CD4-positive, CD25-positive, alpha-beta regulatory T cell (primary cell): ENCODE measurements at regions not wholly inside any gene's neighbourhood (a gene's known extent, or its start where the extent isn't known, plus 50 kb on each side); places are given as distances from the start of the nearest gene placed in this dataset.

Source experiments
- ATAC-seq, 2 donors: fragments of 150-1000 bp; cut with Tn5 transposase; one replicate each; pipeline ENCODE4 v1.10.0; 2021; ENCODE audit warnings: low read depth in 2 of 2, moderate number of reproducible peaks in 2 of 2, moderate library complexity in 1 of 2
- DNase-seq, 3 donors: peaks; one replicate each; pipeline versions ENCODE4 v3.0.0 to v3.0.0-alpha.2; 2012 to 2022; ENCODE audit warnings: mixed read lengths in 1 of 3
- H3K27ac ChIP-seq: one replicate; pipeline ENCODE4 v1.7.0; 2013; ENCODE audit warnings: mild to moderate bottlenecking, low read length; ENCODE audit not compliant: insufficient read depth, poor library complexity, severe bottlenecking
- H3K27me3 ChIP-seq: one replicate; pipeline ENCODE4 v1.7.0; 2013; ENCODE audit warnings: low read length; ENCODE audit not compliant: control insufficient read depth, insufficient read depth
- H3K36me3 ChIP-seq: one replicate; pipeline ENCODE4 v1.7.0; 2013; ENCODE audit warnings: mild to moderate bottlenecking, low read length, moderate library complexity; ENCODE audit not compliant: control insufficient read depth, insufficient read depth
- H3K4me1 ChIP-seq: 2 replicates; pipeline ENCODE4 v1.7.0; 2013; ENCODE audit warnings: mild to moderate bottlenecking, low read length; ENCODE audit not compliant: insufficient read depth, control insufficient read depth, poor library complexity, severe bottlenecking
- H3K4me3 ChIP-seq: one replicate; pipeline ENCODE4 v1.7.0; 2013; ENCODE audit warnings: low read depth, mild to moderate bottlenecking, low read length, moderate library complexity
- H3K9me3 ChIP-seq, 2 experiments: 1 replicate in 1 of 2; 2 replicates in 1 of 2; pipeline ENCODE4 v1.7.0; 2013; ENCODE audit warnings: low read length in 2 of 2, mild to moderate bottlenecking in 1 of 2, moderate library complexity in 1 of 2; ENCODE audit not compliant: control insufficient read depth in 2 of 2
- H3K27ac Mint-ChIP-seq, 3 donors: one replicate each; pipeline ENCODE4 v1.8.0; 2020 to 2022; ENCODE audit warnings: mild to moderate bottlenecking in 3 of 3, mixed read lengths in 3 of 3, moderate library complexity in 2 of 3
- H3K27me3 Mint-ChIP-seq: one replicate; pipeline ENCODE4 v1.8.0; 2022; ENCODE audit warnings: mild to moderate bottlenecking, mixed read lengths
- H3K36me3 Mint-ChIP-seq: one replicate; pipeline ENCODE4 v1.8.0; 2020; ENCODE audit warnings: mixed read lengths
- H3K4me1 Mint-ChIP-seq, 4 donors: one replicate each; pipeline ENCODE4 v1.8.0; 2020 to 2022; ENCODE audit warnings: mixed read lengths in 4 of 4, mild to moderate bottlenecking in 1 of 4
- H3K4me3 Mint-ChIP-seq, 4 donors: one replicate each; pipeline ENCODE4 v1.8.0; 2020 to 2022; ENCODE audit warnings: mild to moderate bottlenecking in 4 of 4, mixed read lengths in 4 of 4, moderate library complexity in 3 of 4
- H3K9me3 Mint-ChIP-seq, 7 donors: one replicate each; pipeline ENCODE4 v1.8.0; 2020 to 2022; ENCODE audit warnings: mixed read lengths in 7 of 7, mild to moderate bottlenecking in 3 of 7, moderate library complexity in 2 of 7

DNA sequence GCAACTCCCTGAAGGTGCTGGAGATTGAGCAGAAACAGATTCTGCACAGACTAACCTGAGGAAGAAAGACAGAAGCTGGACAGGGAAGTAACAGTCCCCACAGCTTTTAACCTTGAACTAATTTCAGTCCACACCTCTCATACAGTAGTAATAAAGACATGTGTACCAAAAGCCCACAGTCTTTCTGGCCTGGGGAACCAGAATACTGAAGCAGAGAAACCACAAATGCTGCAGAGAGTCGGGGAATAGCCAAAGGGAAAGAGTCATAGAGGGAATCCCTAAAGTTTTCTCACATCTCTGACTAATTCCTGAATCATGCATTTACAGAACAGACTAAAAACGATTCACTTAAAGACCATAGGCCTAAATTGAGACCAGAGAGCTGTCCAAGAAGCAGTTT is 503.4 kb upstream of the NECTIN3 start:
- Histone ChIP-seq H3K27me3 (no peaks in the 10 kb centered on the region), H3K9me3 (no peaks in the 10 kb centered on the region), H3K36me3 (no peaks in the 10 kb centered on the region), H3K4me3 (no peak overlapping the region), H3K27ac (no peak overlapping the region), H3K4me1 (no peaks in the 10 kb centered on the region)
- H3K4me1 Mint-ChIP-seq = no peaks in the 10 kb centered on the region
- no peak overlapping the region for H3K27ac Mint-ChIP-seq
- ATAC-seq (no peak), DNase-seq (no peak)
- no peak overlapping the region for H3K4me3 Mint-ChIP-seq
- H3K27me3 Mint-ChIP-seq = no peaks in the 10 kb centered on the region
- peaks cover 0 to 7% (median 0%) of the 10 kb centered on the region in 7 donors for H3K9me3 Mint-ChIP-seq
- H3K36me3 Mint-ChIP-seq = no peaks in the 10 kb centered on the region

DNA sequence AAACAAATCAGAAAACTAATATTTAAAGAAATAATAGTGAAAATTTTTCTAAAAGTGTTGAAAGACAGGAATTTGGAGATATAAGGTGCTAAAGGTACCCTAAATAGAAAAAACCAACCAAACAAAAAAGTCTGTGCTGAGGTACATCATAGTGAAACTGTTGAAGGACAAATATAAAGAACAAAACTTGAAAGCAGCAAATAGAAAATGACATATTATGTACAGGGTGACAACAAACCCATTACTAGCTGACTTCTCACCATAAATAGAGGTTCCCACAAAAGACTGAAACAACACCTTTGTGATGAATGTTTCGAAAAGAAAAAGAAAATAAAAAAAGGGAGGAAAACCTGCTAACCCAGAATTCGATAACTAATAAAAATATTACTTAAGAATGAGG is 502.5 kb upstream of the NECTIN3 start:
- no peaks in the 10 kb centered on the region for H3K36me3 ChIP-seq

DNA sequence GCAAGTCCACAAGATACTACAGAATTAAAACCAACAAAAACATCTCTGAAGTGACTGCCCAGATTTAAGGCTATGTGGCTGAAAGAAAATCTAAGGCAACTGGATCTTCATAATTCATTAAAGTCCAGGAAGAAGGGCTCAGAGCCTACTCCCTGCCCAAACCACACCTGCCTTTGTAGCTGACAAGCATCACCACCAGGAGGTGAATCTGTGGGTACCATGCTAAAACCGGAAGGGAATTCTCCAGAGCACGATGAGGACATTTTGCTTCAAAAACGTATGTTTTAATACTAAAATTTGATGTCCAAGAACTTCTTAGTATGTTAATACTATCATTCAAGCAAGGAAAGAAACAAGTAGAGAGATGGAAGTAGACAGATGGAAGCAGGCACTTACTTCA is 495.9 kb upstream of the NECTIN3 start:
- ATAC-seq = no peak
- DNase-seq = no peak
- no peaks in the 10 kb centered on the region for H3K9me3 ChIP-seq
- Mint-ChIP-seq H3K4me3 (no peak overlapping the region), H3K36me3 (no peaks in the 10 kb centered on the region), H3K4me1 (no peaks in the 10 kb centered on the region), H3K27ac (no peak overlapping the region), H3K9me3 (peaks cover 0 to 3% (median 0%) of the 10 kb centered on the region in 7 donors), H3K27me3 (no peaks in the 10 kb centered on the region)
- no peaks in the 10 kb centered on the region for H3K27me3 ChIP-seq
- H3K36me3 ChIP-seq = no peaks in the 10 kb centered on the region
- no peaks in the 10 kb centered on the region for H3K4me1 ChIP-seq
- no peak overlapping the region for H3K4me3 ChIP-seq
- H3K27ac ChIP-seq = no peak overlapping the region

More for the DNA sequence above, 502.5 kb upstream of the NECTIN3 start:
- Mint-ChIP-seq H3K4me1 (no peaks in the 10 kb centered on the region), H3K27ac (no peak overlapping the region), H3K9me3 (peaks cover 0 to 1% (median 0%) of the 10 kb centered on the region in 7 donors), H3K4me3 (no peak overlapping the region), H3K36me3 (no peaks in the 10 kb centered on the region), H3K27me3 (no peaks in the 10 kb centered on the region)
- Histone ChIP-seq H3K9me3 (no peaks in the 10 kb centered on the region), H3K4me3 (no peak overlapping the region), H3K4me1 (no peaks in the 10 kb centered on the region), H3K27me3 (no peaks in the 10 kb centered on the region), H3K27ac (no peak overlapping the region)
- DNase-seq (no peak), ATAC-seq (no peak)

DNA sequence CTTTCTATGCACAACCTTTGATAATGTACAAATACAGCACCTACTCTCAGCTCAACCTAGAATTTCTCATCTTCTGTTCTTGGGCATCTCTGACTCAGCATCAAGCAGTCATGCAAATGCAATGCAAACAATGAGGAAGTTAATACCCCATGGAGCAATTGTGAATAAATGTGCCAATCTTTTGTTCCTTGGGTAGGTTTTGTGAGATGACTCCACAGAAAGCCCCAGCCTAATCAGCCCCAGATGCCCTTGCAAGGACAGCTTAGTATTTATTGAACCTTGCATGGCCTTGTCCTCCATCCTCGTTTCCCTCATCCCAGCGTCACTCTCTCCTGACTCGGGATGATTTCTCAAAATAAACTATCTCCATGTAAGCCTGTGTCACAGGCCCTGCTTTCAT is 494.7 kb upstream of the NECTIN3 start:
- H3K27ac Mint-ChIP-seq = no peak overlapping the region

DNA sequence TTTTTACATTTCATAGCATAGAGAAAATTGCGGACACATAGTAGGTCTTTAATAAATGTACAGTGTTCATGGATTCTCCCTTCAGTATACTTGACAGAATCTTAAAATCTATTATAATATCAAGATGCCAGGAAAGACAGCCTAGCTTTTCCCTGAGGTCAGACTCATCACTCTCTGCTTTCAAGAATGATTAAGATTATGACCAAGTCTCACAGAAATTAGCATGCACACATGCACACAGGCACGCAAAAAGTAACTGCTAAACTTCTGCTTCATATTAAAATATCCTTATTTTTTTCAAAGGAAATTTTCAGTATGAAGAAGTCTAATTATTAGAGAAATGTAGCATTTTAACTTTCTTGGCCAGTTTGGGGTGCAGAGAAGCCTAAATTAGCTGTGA is 493.8 kb upstream of the NECTIN3 start:
- H3K36me3 Mint-ChIP-seq = no peaks in the 10 kb centered on the region
- Histone ChIP-seq H3K27me3 (no peaks in the 10 kb centered on the region), H3K9me3 (no peaks in the 10 kb centered on the region), H3K4me1 (no peaks in the 10 kb centered on the region), H3K4me3 (no peak overlapping the region), H3K27ac (no peak overlapping the region), H3K36me3 (no peaks in the 10 kb centered on the region)
- no peaks in the 10 kb centered on the region for H3K4me1 Mint-ChIP-seq
- H3K27ac Mint-ChIP-seq = no peak overlapping the region
- no peak overlapping the region for H3K4me3 Mint-ChIP-seq
- DNase-seq = no peak
- ATAC-seq = no peak
- peaks cover 5% of the 10 kb centered on the region for H3K27me3 Mint-ChIP-seq
- H3K9me3 Mint-ChIP-seq = peaks cover 0 to 5% (median 0%) of the 10 kb centered on the region in 7 donors

More for the DNA sequence above, 494.7 kb upstream of the NECTIN3 start:
- DNase-seq (no peak), ATAC-seq (no peak)
- H3K4me3 Mint-ChIP-seq = no peak overlapping the region
- H3K9me3 Mint-ChIP-seq = peaks cover 0 to 3% (median 0%) of the 10 kb centered on the region in 7 donors
- no peak overlapping the region for H3K4me3 ChIP-seq
- no peaks in the 10 kb centered on the region for H3K4me1 Mint-ChIP-seq
- H3K4me1 ChIP-seq = no peaks in the 10 kb centered on the region
- no peaks in the 10 kb centered on the region for H3K27me3 ChIP-seq
- H3K27me3 Mint-ChIP-seq = peaks cover 5% of the 10 kb centered on the region
- H3K36me3 Mint-ChIP-seq = no peaks in the 10 kb centered on the region
- no peaks in the 10 kb centered on the region for H3K9me3 ChIP-seq
- no peak overlapping the region for H3K27ac ChIP-seq
- no peaks in the 10 kb centered on the region for H3K36me3 ChIP-seq

DNA sequence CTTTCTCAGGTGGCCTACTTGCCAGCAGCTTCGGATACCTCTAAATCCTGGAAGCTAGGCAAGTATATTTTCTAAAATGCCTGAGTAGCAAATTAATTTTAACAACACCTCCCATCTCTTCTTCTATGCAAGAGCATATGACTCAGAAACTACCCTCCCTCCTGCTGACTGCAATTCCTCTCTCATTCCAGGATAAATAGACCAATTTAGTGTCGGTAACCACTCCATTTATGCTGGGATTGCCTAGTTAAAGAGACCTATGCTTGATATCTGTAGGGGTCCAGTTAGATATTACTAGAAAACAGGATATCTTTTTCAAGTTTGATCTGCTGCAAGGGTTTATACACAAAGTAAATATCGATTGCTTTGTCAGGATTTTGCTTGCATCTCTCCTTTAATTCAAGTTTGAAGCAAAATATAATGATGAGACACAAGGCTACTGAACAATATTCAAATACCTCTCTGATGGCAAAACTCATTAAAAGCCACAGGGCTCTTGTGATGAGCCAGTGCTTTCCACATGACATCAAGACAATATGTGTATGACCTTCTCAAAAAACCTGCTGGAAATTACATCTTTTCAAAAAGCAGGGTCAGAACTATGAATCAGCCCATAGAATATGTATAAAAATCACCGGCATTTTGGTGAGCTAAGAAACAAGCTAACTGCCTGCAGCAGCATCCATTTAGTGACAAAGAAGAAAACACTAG is 491.6 kb upstream of the NECTIN3 start:
- Mint-ChIP-seq H3K27ac (no peak overlapping the region), H3K4me3 (no peak overlapping the region), H3K4me1 (no peaks in the 10 kb centered on the region), H3K27me3 (peaks cover 5% of the 10 kb centered on the region), H3K9me3 (peaks cover 0 to 6% (median 0%) of the 10 kb centered on the region in 7 donors), H3K36me3 (no peaks in the 10 kb centered on the region)
- H3K4me1 ChIP-seq = no peaks in the 10 kb centered on the region
- H3K27ac ChIP-seq = no peak overlapping the region
- H3K9me3 ChIP-seq = no peaks in the 10 kb centered on the region
- ATAC-seq (no peak), DNase-seq (no peak)
- no peak overlapping the region for H3K4me3 ChIP-seq
- H3K27me3 ChIP-seq = no peaks in the 10 kb centered on the region
- H3K36me3 ChIP-seq = no peaks in the 10 kb centered on the region

DNA sequence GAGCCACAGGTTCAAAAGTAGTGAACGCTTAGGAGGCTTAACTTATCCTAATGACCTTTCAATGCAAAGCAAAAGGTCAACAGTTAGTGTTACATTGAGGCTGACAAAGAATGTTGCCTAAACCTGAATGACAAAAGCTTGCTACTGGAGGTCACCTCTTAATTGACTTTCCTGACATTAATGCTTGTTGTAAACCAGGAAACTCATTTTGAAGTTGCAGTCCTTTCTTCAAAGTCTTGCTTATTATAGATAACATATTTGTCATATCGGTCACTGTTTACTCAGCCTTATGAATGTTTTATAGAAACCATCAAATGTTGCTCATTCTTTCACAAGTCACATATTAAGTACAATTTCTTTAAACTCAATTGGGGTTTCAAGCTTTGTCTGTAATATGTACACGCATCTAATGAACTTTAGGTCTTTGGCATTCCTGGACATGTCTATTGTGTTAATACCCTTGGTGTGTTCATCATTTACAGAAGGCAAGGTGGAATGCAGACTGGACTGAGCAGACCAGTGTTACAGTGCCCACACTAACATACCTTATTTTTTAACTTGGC is 488.2 kb upstream of the NECTIN3 start:
- no peak overlapping the region for H3K4me3 Mint-ChIP-seq
- H3K4me1 ChIP-seq = no peaks in the 10 kb centered on the region
- no peaks in the 10 kb centered on the region for H3K36me3 ChIP-seq
- no peaks in the 10 kb centered on the region for H3K27me3 ChIP-seq
- DNase-seq (no peak), ATAC-seq (no peak)
- peaks cover 5% of the 10 kb centered on the region for H3K27me3 Mint-ChIP-seq
- peaks cover 0 to 6% (median 0%) of the 10 kb centered on the region in 7 donors for H3K9me3 Mint-ChIP-seq
- no peaks in the 10 kb centered on the region for H3K4me1 Mint-ChIP-seq
- H3K4me3 ChIP-seq = no peak overlapping the region
- H3K9me3 ChIP-seq = no peaks in the 10 kb centered on the region
- H3K27ac ChIP-seq = no peak overlapping the region
- H3K36me3 Mint-ChIP-seq = no peaks in the 10 kb centered on the region
- no peak overlapping the region for H3K27ac Mint-ChIP-seq

DNA sequence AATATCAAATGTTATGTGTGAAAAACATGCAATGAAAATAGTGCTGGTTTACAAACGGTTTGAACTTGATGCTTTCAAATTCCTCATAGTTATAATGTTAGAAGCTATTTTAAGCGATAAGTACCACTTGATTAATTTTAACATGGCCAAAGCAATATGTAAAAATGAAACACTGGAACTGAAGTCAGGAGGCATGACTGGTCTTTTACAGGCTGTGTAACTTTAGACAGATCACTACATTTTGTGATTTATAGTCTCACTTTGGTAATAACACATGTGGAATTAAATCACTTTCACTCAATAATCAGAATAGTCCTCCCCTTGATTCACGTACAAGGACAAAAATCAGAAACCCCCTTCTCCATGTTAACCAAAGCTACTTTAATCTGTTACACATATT is 482.7 kb upstream of the NECTIN3 start:
- no peak overlapping the region for H3K4me3 Mint-ChIP-seq
- H3K27ac ChIP-seq = no peak overlapping the region

More for the DNA sequence above, 482.7 kb upstream of the NECTIN3 start:
- H3K4me3 ChIP-seq = no peak overlapping the region
- Mint-ChIP-seq H3K36me3 (no peaks in the 10 kb centered on the region), H3K9me3 (peaks cover 0 to 3% (median 2%) of the 10 kb centered on the region in 7 donors), H3K27me3 (no peaks in the 10 kb centered on the region), H3K4me1 (no peaks in the 10 kb centered on the region), H3K27ac (no peak overlapping the region)
- no peak for DNase-seq
- H3K4me1 ChIP-seq = no peaks in the 10 kb centered on the region
- no peaks in the 10 kb centered on the region for H3K27me3 ChIP-seq
- no peaks in the 10 kb centered on the region for H3K9me3 ChIP-seq
- ATAC-seq = no peak
- H3K36me3 ChIP-seq = no peaks in the 10 kb centered on the region
